Tibial artery (tissue), 4 donors: ENCODE measurements at regions not wholly inside any gene's neighbourhood (a gene's known extent, or its start where the extent isn't known, plus 50 kb on each side); places are given as distances from the start of the nearest gene placed in this dataset.

Source experiments
- DNase-seq, 2 donors: peaks; one replicate each; pipeline ENCODE4 v3.0.0-alpha.2; 2019
- H3K27ac ChIP-seq, 2 donors: fragments of 200-600 bp; sonication (generic) in 1 of 2; 1 replicate in 1 of 2; 2 replicates in 1 of 2; pipeline ENCODE4 v1.5.1; 2018 to 2019; ENCODE audit warnings: mild to moderate bottlenecking in 1 of 2
- H3K27me3 ChIP-seq, 2 donors: fragments of 200-600 bp; sonication (generic) in 1 of 2; one replicate each; pipeline versions ENCODE4 v1.5.1 to v1.6.0; 2016 to 2019
- H3K36me3 ChIP-seq, 3 donors: fragments of 200-600 bp; sonication (generic) in 2 of 3; one replicate each; pipeline ENCODE4 v1.5.1; 2016 to 2019; ENCODE audit warnings: mild to moderate bottlenecking in 2 of 3
- H3K4me1 ChIP-seq, 4 donors: fragments of 200-600 bp; sonication (generic) in 2 of 4; 1 replicate in 3 of 4; 2 replicates in 1 of 4; pipeline ENCODE4 v1.5.1; 2016 to 2019
- H3K4me3 ChIP-seq, 2 donors: fragments of 200-600 bp; sonication (generic) in 1 of 2; 1 replicate in 1 of 2; 2 replicates in 1 of 2; pipeline ENCODE4 v1.5.1; 2018 to 2019; ENCODE audit warnings: mild to moderate bottlenecking in 2 of 2
- H3K9me3 ChIP-seq, 3 donors: fragments of 200-600 bp; sonication (generic) in 1 of 3; one replicate each; pipeline ENCODE4 v1.5.1; 2016 to 2019
- CTCF ChIP-seq, 2 experiments: fragments of 200-600 bp in 1 of 2; fragments of 450-650 bp in 1 of 2; IDR thresholded peaks; one replicate each; pipeline ENCODE4 v1.5.1; 2017 to 2019; ENCODE audit warnings: antibody characterized with exemption in 2 of 2, mild to moderate bottlenecking in 1 of 2, moderate library complexity in 1 of 2
- intact Hi-C: fragments of 100-400 bp; cut with DNase I; formaldehyde crosslinking; loops from one replicate; pipeline ENCODE4 v1.15.0; 2023; ENCODE audit warnings: low total_unique reads

GRCh38 chr1:25026730-25027450 is 96.8 kb upstream of the RUNX3 start:
- no peak for TF ChIP-seq CTCF (IDR thresholded peaks at IDR 0.05)
- Histone ChIP-seq H3K4me1 (peaks cover 0 to 11% (median 2%) of the 10 kb centered on the region in 4 donors), H3K36me3 (no peaks in the 10 kb centered on the region), H3K4me3 (no peak overlapping the region), H3K27me3 (peaks cover 0 to 67% of the 10 kb centered on the region in 2 donors), H3K27ac (no peak overlapping the region), H3K9me3 (no peaks in the 10 kb centered on the region)
- intact Hi-C loops, result no loop called here
- no peak for DNase-seq

- Histone ChIP-seq H3K4me1 (peaks cover 0 to 11% (median 2%) of the 10 kb centered on the region in 4 donors), H3K27ac (no peak overlapping the region), H3K9me3 (no peaks in the 10 kb centered on the region), H3K27me3 (peaks cover 0 to 68% of the 10 kb centered on the region in 2 donors), H3K4me3 (no peak overlapping the region), H3K36me3 (no peaks in the 10 kb centered on the region)
- DNase-seq, result no peak
- intact Hi-C loops, result no loop called here
- TF ChIP-seq CTCF (IDR thresholded peaks at IDR 0.05), result no peak
These were observed 96.2 kb upstream of the RUNX3 start for GRCh38 chr1:25026304-25026703.

- intact Hi-C loops, result no loop called here
- H3K27me3 ChIP-seq, result peaks cover 0 to 64% of the 10 kb centered on the region in 2 donors
- no peak for DNase-seq
- H3K9me3 ChIP-seq, result no peaks in the 10 kb centered on the region
- H3K36me3 ChIP-seq, result no peaks in the 10 kb centered on the region
- H3K27ac ChIP-seq, result no peak overlapping the region
- no peak for TF ChIP-seq CTCF (IDR thresholded peaks at IDR 0.05)
- no peak overlapping the region for H3K4me3 ChIP-seq
- H3K4me1 ChIP-seq, result peaks cover 0 to 11% (median 2%) of the 10 kb centered on the region in 4 donors
These were observed 94.7 kb upstream of the RUNX3 start for GRCh38 chr1:25024615-25025350.

- H3K27ac ChIP-seq, result no peak overlapping the region
- TF ChIP-seq CTCF (IDR thresholded peaks at IDR 0.05), result no peak
- peaks cover 0 to 11% (median 2%) of the 10 kb centered on the region in 4 donors for H3K4me1 ChIP-seq
- no peaks in the 10 kb centered on the region for H3K36me3 ChIP-seq
- H3K9me3 ChIP-seq, result no peaks in the 10 kb centered on the region
- peaks cover 0 to 58% of the 10 kb centered on the region in 2 donors for H3K27me3 ChIP-seq
- H3K4me3 ChIP-seq, result no peak overlapping the region
- no peak for DNase-seq
- intact Hi-C loops, result no loop called here
These were observed 93.8 kb upstream of the RUNX3 start for GRCh38 chr1:25023826-25024225.

- H3K9me3 ChIP-seq, result no peaks in the 10 kb centered on the region
- no peaks in the 10 kb centered on the region for H3K36me3 ChIP-seq
- peaks cover 0 to 51% of the 10 kb centered on the region in 2 donors for H3K27me3 ChIP-seq
- no peak for DNase-seq
- H3K4me1 ChIP-seq, result peaks cover 0 to 11% (median 2%) of the 10 kb centered on the region in 4 donors
- no peak for TF ChIP-seq CTCF (IDR thresholded peaks at IDR 0.05)
- no peak overlapping the region for H3K4me3 ChIP-seq
- H3K27ac ChIP-seq, result no peak overlapping the region
- intact Hi-C loops, result no loop called here
These were observed 93.1 kb upstream of the RUNX3 start for GRCh38 chr1:25023190-25023578.
